IMR-90 (cell line): ENCODE measurements at regions not wholly inside any gene's neighbourhood (a gene's known extent, or its start where the extent isn't known, plus 50 kb on each side); places are given as distances from the start of the nearest gene placed in this dataset.

Experiments used
- ATAC-seq: fragments of 200-7000 bp; cut with Tn5 transposase; 2 replicates; pipeline ENCODE4 v1.9.1; 2020; ENCODE audit warnings: low read depth, mild to moderate bottlenecking, moderate library complexity
- BruUV-seq: library from RNA; stranded (reverse); fragments of 400-500 nt; replicated peaks from 2 replicates; lab custom pipeline; 2021; lab: Mats Ljungman, UMichigan
- CTCF ChIA-PET: fragments of 300-600 bp; formaldehyde crosslinking; extraction: SDS; loops from one replicate; lab custom pipeline; 2021; ENCODE audit warnings: antibody characterized with exemption; lab: Yijun Ruan, JAX
- POLR2A ChIA-PET: fragments of 300-600 bp; sonication (Branson Sonifier 250); formaldehyde crosslinking; loops from one replicate; lab custom pipeline; 2022; ENCODE audit warnings: antibody characterized with exemption; ENCODE audit not compliant: unreplicated experiment; lab: Charles Lee
- DNase-seq: peaks from one replicate; pipeline ENCODE4 v3.0.0; 2013
- H2AFZ ChIP-seq: replicated peaks from 2 replicates; pipeline ENCODE3; 2013; ENCODE audit warnings: low read length, mild to moderate bottlenecking; ENCODE audit not compliant: poor library complexity
- H2AK5ac ChIP-seq: 2 replicates; pipeline ENCODE4 v1.6.1; 2013; ENCODE audit warnings: low read depth, low read length, inconsistent platforms
- H2AK9ac ChIP-seq: replicated peaks from 2 replicates; pipeline ENCODE3; 2013; ENCODE audit warnings: mild to moderate bottlenecking, low read depth, low read length, moderate library complexity; ENCODE audit not compliant: poor library complexity
- H2BK120ac ChIP-seq: 2 replicates; pipeline ENCODE4 v1.6.1; 2013; ENCODE audit warnings: low read depth, low read length, inconsistent platforms
- H2BK15ac ChIP-seq: 3 replicates; pipeline ENCODE4 v1.6.1; 2013; ENCODE audit warnings: low read depth, low read length, inconsistent platforms
- H2BK20ac ChIP-seq: 2 replicates; pipeline ENCODE4 v1.6.1; 2013; ENCODE audit warnings: low read depth, mild to moderate bottlenecking, inconsistent platforms, low read length, moderate library complexity
- H2BK5ac ChIP-seq: 2 replicates; pipeline ENCODE4 v1.6.1; 2013; ENCODE audit warnings: mild to moderate bottlenecking, low read depth, low read length, inconsistent platforms; ENCODE audit not compliant: poor library complexity, severe bottlenecking
- H3K14ac ChIP-seq: replicated peaks from 2 replicates; pipeline ENCODE4 v1.6.1; 2013; ENCODE audit warnings: low read depth, low read length, inconsistent platforms
- H3K18ac ChIP-seq: 2 replicates; pipeline ENCODE4 v1.6.1; 2013; ENCODE audit warnings: low read depth, low read length, control low read depth
- H3K23ac ChIP-seq: 2 replicates; pipeline ENCODE4 v1.6.1; 2013; ENCODE audit warnings: low read depth, low read length, inconsistent platforms
- H3K27ac ChIP-seq: 2 replicates; pipeline ENCODE4 v1.5.1; 2013; ENCODE audit warnings: mild to moderate bottlenecking, control low read depth, low read length; ENCODE audit not compliant: insufficient read depth
- H3K27me3 ChIP-seq: 2 replicates; pipeline ENCODE4 v1.6.1; 2013; ENCODE audit warnings: low read length; ENCODE audit not compliant: control insufficient read depth, insufficient read depth
- H3K36me3 ChIP-seq: 2 replicates; pipeline ENCODE4 v1.6.1; 2013; ENCODE audit warnings: low read length, mixed read lengths; ENCODE audit not compliant: control insufficient read depth, insufficient read depth
- H3K4ac ChIP-seq: 2 replicates; pipeline ENCODE4 v1.6.1; 2013; ENCODE audit warnings: low read depth, low read length, inconsistent platforms
- H3K4me1 ChIP-seq: 2 replicates; pipeline ENCODE4 v1.6.1; 2013; ENCODE audit warnings: low read length, mixed read lengths; ENCODE audit not compliant: control insufficient read depth, insufficient read depth
- H3K4me2 ChIP-seq: 2 replicates; pipeline ENCODE4 v1.6.1; 2013; ENCODE audit warnings: low read depth, mild to moderate bottlenecking, control low read depth, low read length, moderate library complexity
- H3K4me3 ChIP-seq: 2 replicates; pipeline ENCODE4 v1.5.1; 2013; ENCODE audit warnings: low read depth, mild to moderate bottlenecking, control low read depth, low read length, moderate library complexity; ENCODE audit not compliant: insufficient read depth
- H3K56ac ChIP-seq: 2 replicates; pipeline ENCODE4 v1.6.1; 2013; ENCODE audit warnings: low read length, inconsistent platforms; ENCODE audit not compliant: insufficient read depth; ENCODE audit errors: extremely low read depth
- H3K79me1 ChIP-seq, 2 experiments: 2 replicates each; pipeline ENCODE4 v1.6.1; 2013; ENCODE audit warnings: low read length in 2 of 2, inconsistent platforms in 1 of 2, low read depth in 1 of 2
- H3K9ac ChIP-seq: 2 replicates; pipeline ENCODE4 v1.6.1; 2013; ENCODE audit warnings: low read depth, low read length, control low read depth
- H3K9me1 ChIP-seq: 2 replicates; pipeline ENCODE4 v1.6.1; 2013; ENCODE audit warnings: low read length, inconsistent platforms; ENCODE audit not compliant: insufficient read depth
- H3K9me3 ChIP-seq: 2 replicates; pipeline ENCODE4 v1.6.1; 2013; ENCODE audit warnings: low read length; ENCODE audit not compliant: control insufficient read depth, insufficient read depth
- H4K20me1 ChIP-seq: 2 replicates; pipeline ENCODE4 v1.6.1; 2013; ENCODE audit warnings: low read length, inconsistent platforms; ENCODE audit not compliant: insufficient read depth
- H4K5ac ChIP-seq: 2 replicates; pipeline ENCODE4 v1.6.1; 2013; ENCODE audit warnings: mild to moderate bottlenecking, low read depth, low read length, control low read depth
- H4K8ac ChIP-seq, 2 experiments: 2 replicates each; pipeline ENCODE4 v1.6.1; 2013; ENCODE audit warnings: low read depth in 2 of 2, low read length in 2 of 2, control low read depth in 1 of 2, inconsistent platforms in 1 of 2
- H4K91ac ChIP-seq: 2 replicates; pipeline ENCODE4 v1.6.1; 2013; ENCODE audit warnings: low read depth, low read length, inconsistent platforms; ENCODE audit not compliant: insufficient read depth
- MAFK ChIP-seq: IDR thresholded peaks from 2 replicates; pipeline ENCODE4 v1.6.1; 2012; ENCODE audit warnings: low read depth, low read length, improper control_type of control experiment
- NFE2L2 ChIP-seq: fragments of 150-350 bp; IDR thresholded peaks from 2 replicates; pipeline ENCODE4 v1.6.1; 2016; ENCODE audit warnings: low read depth, mild to moderate bottlenecking, low read length
- SMC3 ChIP-seq: fragments of 150-350 bp; IDR thresholded peaks from 2 replicates; pipeline ENCODE4 v1.6.1; 2016; ENCODE audit warnings: low read depth, mild to moderate bottlenecking, antibody characterized with exemption, low read length, moderate library complexity
- dilution Hi-C: fragments of 300-500 bp; cut with HindIII; formaldehyde crosslinking; loops from one replicate; pipeline ENCODE4 v1.14.3; 2018; ENCODE audit warnings: low sequenced_read_pairs; ENCODE audit not compliant: unreplicated experiment
- in situ Hi-C: fragments of 300-500 bp; cut with MboI; formaldehyde crosslinking; loops from 3 replicates; pipeline ENCODE4 v1.14.3; 2019; ENCODE audit warnings: low sequenced_read_pairs, inconsistent platforms, mixed read lengths
- intact Hi-C: fragments of 100-400 bp; cut with micrococcal nuclease; formaldehyde crosslinking; loops from 2 replicates; pipeline ENCODE4 v1.10.0; 2022

DNA sequence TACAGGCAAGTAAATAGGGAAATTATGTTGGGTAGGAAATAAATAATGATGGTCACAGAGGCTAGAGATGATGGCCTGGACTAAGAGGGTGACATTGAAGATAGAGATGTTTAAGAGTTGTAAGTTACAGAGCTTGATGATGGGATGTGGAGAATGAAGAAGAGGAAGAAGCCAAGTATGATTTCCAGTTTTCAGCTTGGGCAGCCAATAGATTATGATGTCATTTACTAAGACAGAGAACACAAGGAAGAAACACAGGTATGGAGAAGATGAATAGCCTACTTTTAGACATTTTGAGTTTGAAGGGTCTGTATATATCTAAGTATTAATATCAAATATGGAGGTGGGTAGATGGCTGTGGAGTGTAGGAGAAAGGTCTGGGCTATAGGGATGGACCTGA, 56.0 kb upstream of the PRELP start:
- Histone ChIP-seq H2BK15ac (no peak overlapping the region), H2BK5ac (no peak overlapping the region), H3K4ac (no peak overlapping the region), H3K4me1 (no peaks in the 10 kb centered on the region; the same call in 1 of the 2 replicates), H2AK9ac (no peak overlapping the region), H3K36me3 (no peaks in the 10 kb centered on the region), H4K20me1 (no peaks in the 10 kb centered on the region), H3K9me3 (no peaks in the 10 kb centered on the region), H3K9me1 (no peaks in the 10 kb centered on the region; the same call in 1 of the 2 replicates), H3K9ac (no peak overlapping the region), H2AK5ac (no peak overlapping the region), H4K91ac (no peak overlapping the region), H3K56ac (no peak overlapping the region), H4K5ac (no peak overlapping the region), H2AFZ (no peak overlapping the region), H4K8ac (no peak overlapping the region), H3K4me2 (no peak overlapping the region), H2BK20ac (no peak overlapping the region), H3K27me3 (peaks cover 26% of the 10 kb centered on the region), H3K4me3 (no peak overlapping the region), H3K23ac (no peak overlapping the region), H3K27ac (no peak overlapping the region), H2BK120ac (no peak overlapping the region), H3K18ac (no peak overlapping the region), H3K14ac (no peak overlapping the region), H3K79me1 (no peaks in the 10 kb centered on the region)
- no peak for ATAC-seq
- intact Hi-C loops: no loop called here
- BruUV-seq: no TSS peak
- ChIA-PET CTCF (no interaction called here), POLR2A (no interaction called here)
- dilution Hi-C loops: no loop called here
- TF ChIP-seq MAFK (no peak), NFE2L2 (no peak), SMC3 (no peak)
- in situ Hi-C loops: no loop called here
- no peak for DNase-seq
